Tongue (tissue), 1 donor: ENCODE measurements at regions not wholly inside any gene's neighbourhood (a gene's known extent, or its start where the extent isn't known, plus 50 kb on each side); places are given as distances from the start of the nearest gene placed in this dataset.
"Not testable (repeated sequence)": the region's sequence is repeated elsewhere in the genome, so short reads cannot be mapped to it uniquely, and the experiment has no call there.

Experiments
- DNase-seq: peaks from one replicate; pipeline ENCODE4 v3.0.0-alpha.2; 2015

DNA sequence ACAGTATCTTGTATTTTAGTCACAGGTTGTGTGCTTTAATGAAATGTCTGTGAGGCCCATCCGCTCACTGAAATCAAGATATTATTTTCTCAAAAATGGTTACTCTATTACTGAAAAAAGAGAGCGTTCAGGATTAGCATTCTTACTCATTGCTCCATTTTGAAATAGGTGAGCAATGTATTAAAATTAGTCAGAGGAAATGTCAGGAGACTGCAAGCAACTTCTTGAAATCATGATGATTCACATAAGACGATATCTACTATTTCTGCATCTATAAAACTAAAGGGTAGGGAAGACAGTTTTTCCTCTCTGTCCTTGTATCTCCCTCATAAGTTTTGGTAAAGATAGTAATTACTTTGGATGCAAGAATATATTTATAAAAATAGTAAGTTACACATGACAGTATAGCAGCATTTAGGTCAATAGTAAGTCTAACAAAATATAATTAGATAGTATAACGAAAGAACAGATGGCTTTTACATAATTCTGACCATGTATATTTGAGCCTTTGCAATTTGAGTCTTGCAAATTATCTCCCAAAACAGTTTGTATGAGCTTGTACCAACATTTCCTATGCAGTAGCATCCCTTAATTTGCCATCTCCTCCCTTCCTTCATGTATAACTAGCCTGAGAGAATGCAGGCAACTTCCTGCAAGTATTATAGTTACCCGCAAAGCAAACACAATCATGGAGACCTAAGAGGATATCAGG is 937.8 kb downstream of the PCDH7 start:
- DNase-seq: no peak

DNA sequence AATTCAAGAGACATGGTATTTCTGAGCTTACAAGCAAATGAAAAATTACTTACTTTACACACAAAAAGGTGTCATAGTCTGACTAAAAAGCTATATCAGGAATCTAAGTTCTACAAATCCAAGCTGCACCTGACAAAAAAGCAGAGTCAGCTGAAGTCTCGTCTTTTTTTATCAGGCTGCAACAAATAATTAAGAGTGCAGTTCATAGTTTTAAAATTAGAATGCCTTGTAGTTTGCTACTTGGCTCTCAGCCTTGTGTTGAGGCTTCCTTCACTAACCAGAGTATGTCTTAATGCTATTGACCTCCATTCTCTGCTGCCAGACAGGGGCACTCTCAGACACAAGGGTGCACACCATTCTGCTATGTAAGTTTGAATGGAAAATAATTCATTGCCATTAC is 940.7 kb downstream of the PCDH7 start:
- DNase-seq: no peak

- no peak for DNase-seq
These were observed 942.8 kb downstream of the PCDH7 start for GRCh38 chr4:31662951-31663350.

- peak; percentile 11 for DNase-seq
These were observed 947.5 kb downstream of the PCDH7 start for GRCh38 chr4:31667686-31668085.

GRCh38 chr4:31674313-31674947 is 954.3 kb downstream of the PCDH7 start:
- no peak for DNase-seq

GRCh38 chr4:31678356-31678755 is 958.2 kb downstream of the PCDH7 start:
- DNase-seq: no peak

DNA sequence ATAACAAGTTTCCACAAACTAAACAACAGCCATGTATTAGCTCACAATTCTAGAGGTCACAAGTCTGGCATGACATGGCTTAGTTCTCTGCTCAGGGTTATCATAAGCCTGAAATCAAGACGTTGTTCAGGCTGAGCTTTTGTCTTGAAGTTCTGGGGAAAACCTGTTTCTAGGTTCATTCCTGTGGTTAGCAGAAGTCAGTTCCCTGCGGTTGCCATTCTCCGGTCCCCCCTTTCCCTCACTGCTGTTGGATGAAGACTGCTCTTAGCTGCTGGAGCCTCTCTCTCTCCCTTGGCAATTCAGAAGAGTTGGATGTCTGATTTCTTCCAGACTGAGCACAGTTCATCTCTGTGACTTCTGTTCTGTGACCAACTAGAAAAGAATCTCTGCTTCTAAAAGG is 962.6 kb downstream of the PCDH7 start:
- DNase-seq: no peak

GRCh38 chr4:31687717-31688342 is 967.7 kb downstream of the PCDH7 start:
- DNase-seq: no peak

DNA sequence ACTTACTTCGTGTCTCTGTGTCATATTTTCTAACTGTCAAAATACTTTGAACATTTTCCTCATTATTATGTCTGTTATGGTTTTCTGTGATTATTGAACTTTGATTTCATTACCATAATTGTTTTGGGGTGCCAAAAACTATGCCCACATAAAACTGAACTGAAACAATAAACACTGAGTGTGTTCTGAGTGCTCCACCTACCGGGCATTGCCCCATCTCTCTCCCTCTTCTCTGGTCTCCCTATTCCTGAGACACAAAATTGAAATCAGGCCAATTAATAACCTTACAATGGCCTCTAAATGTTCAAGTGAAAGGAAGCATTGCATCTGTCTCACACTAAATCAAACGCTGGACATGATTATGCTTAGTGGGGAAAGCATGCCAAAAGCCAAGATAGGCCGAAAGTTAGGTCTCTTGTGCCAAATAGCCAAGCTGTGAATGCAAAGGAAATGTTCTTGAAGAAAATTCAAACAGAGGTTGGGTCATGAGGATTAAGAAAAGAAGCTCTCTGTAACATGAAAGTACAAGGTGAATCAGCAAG is 972.3 kb downstream of the PCDH7 start:
- no peak for DNase-seq

DNA sequence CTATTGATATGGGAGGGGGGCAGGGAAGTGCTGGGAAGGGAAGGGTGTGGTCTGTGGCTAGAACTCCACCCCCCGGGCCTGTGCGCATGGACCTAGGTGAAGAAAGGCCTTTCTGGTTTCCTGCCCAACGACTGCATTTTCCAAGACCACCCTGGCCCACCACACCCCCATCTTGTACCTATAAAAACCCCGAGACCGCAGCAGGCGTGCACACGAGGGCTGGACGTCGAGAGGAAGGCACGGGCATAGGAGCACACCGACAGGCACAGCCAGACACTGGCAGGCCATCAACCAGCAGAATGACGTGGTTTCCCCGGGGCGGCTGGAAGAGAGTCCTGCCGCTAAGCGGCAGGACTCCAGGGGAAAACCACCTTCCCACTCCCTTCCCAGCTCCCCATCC is 981.1 kb downstream of the PCDH7 start:
- no peak for DNase-seq

DNA sequence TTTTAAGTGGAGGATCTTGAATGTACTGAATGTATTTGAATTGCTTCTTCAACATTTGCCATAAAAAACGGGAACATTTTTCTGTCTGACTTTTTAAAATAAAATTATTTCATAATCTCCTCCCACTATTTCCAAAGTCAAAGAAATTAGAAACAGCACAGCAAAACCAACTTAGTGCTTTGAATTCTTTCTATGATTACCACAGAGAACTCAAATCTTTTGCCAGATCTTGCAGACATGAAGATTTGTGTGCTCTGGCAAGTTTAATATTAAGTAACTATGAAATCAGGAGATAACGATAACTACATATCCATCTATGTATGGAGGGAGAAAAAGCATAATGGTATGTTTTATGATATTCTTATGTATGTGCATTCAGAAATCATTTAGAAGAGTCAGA is 982.2 kb downstream of the PCDH7 start:
- DNase-seq: no peak

DNA sequence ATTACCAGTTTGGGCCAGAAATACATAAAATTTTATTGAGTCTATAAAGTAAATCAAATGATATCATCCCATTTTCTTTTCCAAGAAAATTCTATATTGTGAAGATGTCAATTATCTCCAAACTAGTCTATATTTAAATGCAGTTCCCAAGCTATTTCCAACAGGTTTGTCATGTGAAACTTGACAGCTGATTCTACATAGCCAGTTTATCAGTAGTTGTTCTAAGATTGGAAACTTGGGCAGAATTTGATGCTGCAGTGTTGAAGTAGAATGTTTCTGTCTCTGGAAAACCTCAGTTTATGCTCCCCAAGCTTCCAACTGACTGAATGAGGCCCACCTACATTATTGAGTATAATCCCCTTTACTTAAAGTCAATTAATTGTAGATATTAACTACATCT is 994.1 kb downstream of the PCDH7 start:
- DNase-seq: no peak

DNA sequence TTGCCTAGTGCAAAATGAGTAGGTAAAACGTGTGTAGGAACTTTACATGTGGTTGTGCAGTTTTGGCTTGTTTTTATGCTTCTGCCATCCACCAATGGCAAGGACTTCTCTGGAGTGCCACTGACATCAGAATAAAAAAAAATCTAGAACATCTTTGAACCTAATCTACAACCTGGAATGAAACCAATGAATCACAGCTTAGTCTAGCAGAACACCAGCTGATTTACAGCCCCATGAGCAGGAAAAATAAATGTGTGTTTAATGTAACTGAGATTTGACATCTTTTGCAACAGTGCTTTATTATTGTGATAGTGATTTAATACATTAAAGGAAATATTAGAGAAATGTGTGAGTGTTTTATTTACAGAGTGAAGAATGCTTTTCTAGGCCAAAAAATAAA is 995.1 kb downstream of the PCDH7 start:
- no peak for DNase-seq

DNA sequence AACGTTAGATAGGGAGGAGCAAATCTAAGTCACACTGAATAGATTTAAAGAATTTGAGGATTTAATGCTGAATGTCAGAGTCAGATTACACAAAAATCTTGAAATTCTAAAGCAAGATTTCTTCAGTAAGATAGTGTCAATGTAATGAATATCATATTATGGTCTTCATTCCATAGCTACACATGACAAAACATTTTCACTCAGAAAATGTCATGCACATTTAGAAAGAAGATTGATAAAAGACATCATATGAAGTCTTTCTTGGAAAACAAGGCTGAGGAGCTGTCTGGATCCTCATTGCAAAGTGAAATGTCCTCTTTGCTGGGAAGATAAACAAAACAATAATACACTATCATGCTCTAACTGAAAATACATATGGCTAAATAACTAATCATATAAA is 1006.9 kb downstream of the PCDH7 start:
- DNase-seq: no peak

DNA sequence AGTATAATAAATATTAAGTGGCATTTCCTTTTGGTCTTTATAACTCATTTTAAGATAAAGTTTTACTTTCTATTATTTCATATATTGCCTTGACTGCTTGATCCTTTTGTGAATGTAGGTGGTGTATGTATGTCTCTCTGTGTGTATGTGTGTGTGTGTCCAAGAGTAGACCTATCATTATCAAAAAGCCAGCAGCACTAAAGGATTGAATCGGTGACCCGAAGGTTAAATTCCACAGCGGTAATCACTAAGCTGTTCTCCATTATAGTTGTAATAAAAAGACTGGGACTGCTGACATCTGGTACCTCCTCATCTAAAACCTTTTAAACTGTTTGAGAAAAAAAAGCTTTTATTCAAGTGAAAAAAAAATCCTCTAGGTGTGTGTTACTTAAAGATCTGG is 1014.8 kb downstream of the PCDH7 start:
- DNase-seq: no peak

- no peak for DNase-seq
These were observed 1017.2 kb downstream of the PCDH7 start for GRCh38 chr4:31737419-31737818.

DNA sequence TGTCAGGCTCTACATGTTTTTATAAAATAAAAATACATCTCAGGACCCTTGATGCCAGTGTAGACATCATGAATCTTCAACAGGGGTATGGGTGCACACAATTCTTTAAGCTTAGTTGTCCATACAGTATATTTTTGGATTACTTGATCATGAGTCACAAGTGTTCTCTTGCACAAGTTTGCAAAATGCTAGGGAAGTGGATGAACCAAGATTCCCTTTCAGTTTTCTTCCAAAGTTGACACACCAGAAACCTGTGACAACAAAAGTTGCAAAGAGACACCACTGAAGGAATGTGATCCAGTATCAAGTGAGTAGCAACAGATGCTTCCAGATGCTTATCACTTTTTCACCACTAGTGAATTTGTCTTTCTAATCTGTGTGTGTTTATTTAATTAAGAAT is 1021.2 kb downstream of the PCDH7 start:
- DNase-seq: no peak

DNA sequence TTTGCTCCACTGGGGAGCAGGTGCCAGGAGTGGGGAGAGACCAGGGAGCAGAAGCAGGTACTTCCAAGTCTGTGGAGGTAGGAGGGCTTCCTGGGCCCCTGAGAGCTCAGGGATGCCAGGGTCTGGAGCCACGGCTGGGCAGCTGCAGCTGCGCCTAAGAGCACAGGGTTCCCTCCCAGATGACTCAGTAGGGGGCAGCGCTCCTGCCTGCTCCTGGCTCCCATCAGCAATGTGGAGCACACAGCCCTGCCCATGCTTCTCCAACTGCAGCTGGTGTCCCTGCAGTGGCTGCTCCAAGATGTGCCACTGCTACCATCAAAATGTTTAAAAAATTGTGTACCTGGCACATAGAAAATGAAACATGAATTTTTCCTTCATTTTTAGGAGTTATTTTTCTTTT is 1028.2 kb downstream of the PCDH7 start:
- no peak for DNase-seq

- DNase-seq: not testable (repeated sequence)
These were observed 1030.4 kb downstream of the PCDH7 start for GRCh38 chr4:31750581-31750980.

- no peak for DNase-seq
These were observed 1035.6 kb downstream of the PCDH7 start for GRCh38 chr4:31755751-31756150.

DNA sequence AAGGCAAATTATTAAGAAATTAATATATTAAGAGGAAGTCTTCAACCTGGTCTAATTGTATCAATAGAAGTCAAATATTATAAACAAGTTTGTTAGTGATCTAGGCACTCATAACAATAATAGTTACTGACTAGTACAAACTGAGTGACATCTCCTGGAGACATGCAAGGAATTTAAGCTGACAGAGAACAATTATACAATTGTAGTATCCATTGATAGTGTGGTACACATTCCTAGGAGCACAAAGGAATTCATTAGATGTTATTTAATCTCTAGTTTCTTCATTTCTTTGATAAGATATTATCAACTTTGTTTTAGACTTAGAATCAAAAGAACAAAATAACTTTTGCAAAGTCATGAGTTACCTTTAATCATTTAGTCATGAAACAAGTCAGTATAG is 1048.6 kb downstream of the PCDH7 start:
- DNase-seq: no peak

DNA sequence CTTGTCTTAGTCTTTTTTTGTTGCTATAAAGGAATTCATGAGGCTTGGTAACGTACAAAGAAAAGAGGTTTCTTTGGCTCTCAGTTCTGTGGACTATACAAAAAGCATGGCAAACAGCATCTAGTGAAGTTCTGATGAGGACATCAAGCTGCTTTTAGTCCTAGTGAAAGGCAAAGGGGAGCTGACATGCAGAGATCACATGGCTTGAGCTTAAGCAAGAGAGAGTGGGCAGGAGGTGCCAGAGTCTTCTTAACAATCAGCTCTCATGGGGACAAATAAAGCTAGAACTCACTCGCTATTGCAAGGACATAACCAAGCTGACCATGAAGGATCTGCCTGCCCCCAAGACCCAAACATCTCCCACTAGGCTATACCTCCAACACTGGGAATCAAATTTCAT is 1063.1 kb downstream of the PCDH7 start:
- DNase-seq: no peak

- DNase-seq: no peak
These were observed 1064.4 kb downstream of the PCDH7 start for GRCh38 chr4:31784558-31784957.

GRCh38 chr4:31787701-31788100 is 1067.5 kb downstream of the PCDH7 start:
- peak; percentile 2 for DNase-seq
